HUES6 (cell line): ENCODE measurements at regions not wholly inside any gene's neighbourhood (a gene's known extent, or its start where the extent isn't known, plus 50 kb on each side); places are given as distances from the start of the nearest gene placed in this dataset.
"Not testable (repeated sequence)": the region's sequence is repeated elsewhere in the genome, so short reads cannot be mapped to it uniquely, and the experiment has no call there.

Source experiments
- H3K27ac ChIP-seq: 2 replicates; pipeline ENCODE4 v1.7.0; 2013; ENCODE audit warnings: low read depth, mild to moderate bottlenecking, low read length, inconsistent platforms
- H3K27me3 ChIP-seq: 2 replicates; pipeline ENCODE4 v1.6.1; 2013; ENCODE audit warnings: low read length; ENCODE audit not compliant: control insufficient read depth, insufficient read depth
- H3K36me3 ChIP-seq: 2 replicates; pipeline ENCODE4 v1.6.1; 2013; ENCODE audit warnings: low read length; ENCODE audit not compliant: control insufficient read depth, insufficient read depth
- H3K4me1 ChIP-seq: 2 replicates; pipeline ENCODE4 v1.6.1; 2013; ENCODE audit warnings: low read length; ENCODE audit not compliant: control insufficient read depth, insufficient read depth
- H3K4me3 ChIP-seq: 2 replicates; pipeline ENCODE4 v1.5.1; 2013; ENCODE audit warnings: low read depth, low read length
- H3K9ac ChIP-seq: one replicate; pipeline ENCODE4 v1.6.1; 2013; ENCODE audit warnings: mild to moderate bottlenecking, low read length
- H3K9me3 ChIP-seq: 2 replicates; pipeline ENCODE4 v1.6.1; 2013; ENCODE audit warnings: low read depth, low read length; ENCODE audit not compliant: control insufficient read depth, insufficient read depth

GRCh38 chr17:22251498-22251897, 559.2 kb downstream of the KCNJ18 start:
- H3K36me3 ChIP-seq: no peaks in the 10 kb centered on the region
- H3K9me3 ChIP-seq: peaks cover 73% of the 10 kb centered on the region
- no peaks in the 10 kb centered on the region for H3K4me1 ChIP-seq
- no peak overlapping the region for H3K9ac ChIP-seq
- H3K27ac ChIP-seq: no peak overlapping the region
- no peak overlapping the region for H3K4me3 ChIP-seq
- H3K27me3 ChIP-seq: no peaks in the 10 kb centered on the region

- H3K36me3 ChIP-seq: no peaks in the 10 kb centered on the region
- H3K27me3 ChIP-seq: no peaks in the 10 kb centered on the region
Measured at GRCh38 chr17:22253007-22253406, 560.7 kb downstream of the KCNJ18 start.

GRCh38 chr17:22265807-22266206, 573.5 kb downstream of the KCNJ18 start:
- Histone ChIP-seq H3K36me3 (no peaks in the 10 kb centered on the region), H3K9ac (no peak overlapping the region), H3K4me1 (no peaks in the 10 kb centered on the region), H3K27me3 (no peaks in the 10 kb centered on the region), H3K27ac (no peak overlapping the region), H3K9me3 (peaks cover 77% of the 10 kb centered on the region), H3K4me3 (no peak overlapping the region; the same call in 1 of the 2 replicates)

More at GRCh38 chr17:22253007-22253406, 560.7 kb downstream of the KCNJ18 start:
- H3K27ac ChIP-seq: no peak overlapping the region
- H3K4me1 ChIP-seq: no peaks in the 10 kb centered on the region
- H3K9me3 ChIP-seq: peaks cover 73% of the 10 kb centered on the region
- no peak overlapping the region for H3K4me3 ChIP-seq
- H3K9ac ChIP-seq: no peak overlapping the region

GRCh38 chr17:22266231-22266630, 573.9 kb downstream of the KCNJ18 start:
- H3K9me3 ChIP-seq: peaks cover 80% of the 10 kb centered on the region
- H3K27ac ChIP-seq: no peak overlapping the region
- no peaks in the 10 kb centered on the region for H3K36me3 ChIP-seq
- no peaks in the 10 kb centered on the region for H3K4me1 ChIP-seq
- H3K4me3 ChIP-seq: no peak overlapping the region
- no peak overlapping the region for H3K9ac ChIP-seq
- no peaks in the 10 kb centered on the region for H3K27me3 ChIP-seq

GRCh38 chr17:22267019-22267418, 574.7 kb downstream of the KCNJ18 start:
- H3K27me3 ChIP-seq: no peaks in the 10 kb centered on the region
- peaks cover 83% of the 10 kb centered on the region for H3K9me3 ChIP-seq
- H3K4me3 ChIP-seq: no peak overlapping the region
- H3K9ac ChIP-seq: no peak overlapping the region
- H3K36me3 ChIP-seq: no peaks in the 10 kb centered on the region
- no peak overlapping the region for H3K27ac ChIP-seq
- no peaks in the 10 kb centered on the region for H3K4me1 ChIP-seq

- Histone ChIP-seq H3K27me3 (no peaks in the 10 kb centered on the region), H3K4me1 (no peaks in the 10 kb centered on the region), H3K27ac (no peak overlapping the region), H3K9ac (no peak overlapping the region), H3K4me3 (no peak overlapping the region), H3K36me3 (no peaks in the 10 kb centered on the region), H3K9me3 (peaks cover 87% of the 10 kb centered on the region)
Measured at GRCh38 chr17:22268214-22268911, 576.0 kb downstream of the KCNJ18 start.

GRCh38 chr17:22268912-22269220, 576.5 kb downstream of the KCNJ18 start:
- Histone ChIP-seq H3K36me3 (no peaks in the 10 kb centered on the region), H3K9ac (no peak overlapping the region), H3K4me1 (no peaks in the 10 kb centered on the region), H3K27me3 (no peaks in the 10 kb centered on the region), H3K27ac (no peak overlapping the region), H3K4me3 (no peak overlapping the region), H3K9me3 (peaks cover 87% of the 10 kb centered on the region)

- Histone ChIP-seq H3K4me1 (no peaks in the 10 kb centered on the region), H3K9me3 (peaks cover 86% of the 10 kb centered on the region), H3K27me3 (no peaks in the 10 kb centered on the region), H3K27ac (no peak overlapping the region), H3K9ac (no peak overlapping the region), H3K36me3 (no peaks in the 10 kb centered on the region), H3K4me3 (no peak overlapping the region)
Measured at GRCh38 chr17:22270381-22270780, 578.1 kb downstream of the KCNJ18 start.

GRCh38 chr17:22270809-22271208, 578.5 kb downstream of the KCNJ18 start:
- H3K9me3 ChIP-seq: peaks cover 82% of the 10 kb centered on the region
- H3K27me3 ChIP-seq, H3K36me3 ChIP-seq, H3K4me1 ChIP-seq, H3K9ac ChIP-seq, H3K4me3 ChIP-seq, H3K27ac ChIP-seq: not testable (repeated sequence)

GRCh38 chr17:22272363-22273146, 580.2 kb downstream of the KCNJ18 start:
- H3K9me3 ChIP-seq: peaks cover 74% of the 10 kb centered on the region
- no peak overlapping the region for H3K27ac ChIP-seq

GRCh38 chr17:22273308-22273707, 581.0 kb downstream of the KCNJ18 start:
- Histone ChIP-seq H3K4me1 (no peaks in the 10 kb centered on the region), H3K36me3 (no peaks in the 10 kb centered on the region), H3K4me3 (no peak overlapping the region), H3K9ac (no peak overlapping the region), H3K27me3 (no peaks in the 10 kb centered on the region), H3K27ac (no peak overlapping the region), H3K9me3 (peaks cover 74% of the 10 kb centered on the region)

More at GRCh38 chr17:22272363-22273146, 580.2 kb downstream of the KCNJ18 start:
- Histone ChIP-seq H3K4me3 (no peak overlapping the region), H3K4me1 (no peaks in the 10 kb centered on the region), H3K9ac (no peak overlapping the region), H3K27me3 (no peaks in the 10 kb centered on the region), H3K36me3 (no peaks in the 10 kb centered on the region)
